ENCODE measurements at regions not wholly inside any gene's neighbourhood (a gene's known extent, or its start where the extent isn't known, plus 50 kb on each side); places are given as distances from the start of the nearest gene placed in this dataset.

DNA sequence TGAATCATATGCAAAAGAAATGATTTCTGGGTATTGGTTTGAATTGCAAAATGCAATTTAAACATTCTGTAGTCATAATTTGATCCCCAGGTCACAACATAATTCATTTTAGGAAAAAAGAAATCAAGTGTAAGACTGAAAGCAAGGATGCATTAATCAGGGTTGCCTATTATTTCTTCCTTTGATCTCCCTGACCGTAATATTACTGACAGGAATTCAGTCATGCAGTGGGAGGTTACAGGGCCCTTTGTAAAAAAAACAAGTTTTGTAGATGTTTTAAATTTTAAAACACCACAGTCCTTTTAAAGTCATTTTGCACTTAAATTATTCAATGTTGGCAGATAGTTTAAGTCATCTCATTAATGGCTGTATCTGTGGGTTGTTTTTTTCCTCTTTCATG is 263.0 kb upstream of the NCAM2 start:
- no TSS peak for BruUV-seq (replicated peaks)
- intact Hi-C loops (cut with micrococcal nuclease), result no loop called here
- Histone ChIP-seq H3K27me3 (ENCODE audit: insufficient read depth, low read length) (no peaks in the 10 kb centered on the region), H4K20me1 (ENCODE audit: insufficient read depth) (no peaks in the 10 kb centered on the region), H3K9ac (ENCODE audit: low read length) (no peak overlapping the region), H3K9me3 (ENCODE audit: control insufficient read depth in 1 of 2, insufficient read depth in 1 of 2, low read depth in 1 of 2, low read length in 2 of 2) (peaks cover 20 to 40% of the 10 kb centered on the region in 2 experiments; a peak in 3 of 4 replicates), H3K9me2 (ENCODE audit: insufficient read depth) (no peaks in the 10 kb centered on the region), H3K36me3 (ENCODE audit: control insufficient read depth in 1 of 2, insufficient read depth in 2 of 2, low read length in 2 of 2) (no peaks in the 10 kb centered on the region), H3K27ac (ENCODE audit: low read depth, low read length) (no peak overlapping the region), H3K4me3 (replicated peaks in 1 of 2; ENCODE audit: low read depth in 1 of 2, low read length in 2 of 2) (no peak overlapping the region), H3K4me1 (ENCODE audit: control insufficient read depth in 1 of 2, insufficient read depth in 2 of 2, low read length in 2 of 2) (no peaks in the 10 kb centered on the region), H3K79me2 (ENCODE audit: insufficient read depth, low read length) (no peaks in the 10 kb centered on the region), H3K4me2 (ENCODE audit: low read length) (no peak overlapping the region), H2AFZ (ENCODE audit: low read depth, low read length, poor library complexity, severe bottlenecking) (no peak overlapping the region)
- ATAC-seq (no peak), DNase-seq (ENCODE audit: low read depth, low spot score) (no peak)
- TF ChIP-seq, protein P1, sequence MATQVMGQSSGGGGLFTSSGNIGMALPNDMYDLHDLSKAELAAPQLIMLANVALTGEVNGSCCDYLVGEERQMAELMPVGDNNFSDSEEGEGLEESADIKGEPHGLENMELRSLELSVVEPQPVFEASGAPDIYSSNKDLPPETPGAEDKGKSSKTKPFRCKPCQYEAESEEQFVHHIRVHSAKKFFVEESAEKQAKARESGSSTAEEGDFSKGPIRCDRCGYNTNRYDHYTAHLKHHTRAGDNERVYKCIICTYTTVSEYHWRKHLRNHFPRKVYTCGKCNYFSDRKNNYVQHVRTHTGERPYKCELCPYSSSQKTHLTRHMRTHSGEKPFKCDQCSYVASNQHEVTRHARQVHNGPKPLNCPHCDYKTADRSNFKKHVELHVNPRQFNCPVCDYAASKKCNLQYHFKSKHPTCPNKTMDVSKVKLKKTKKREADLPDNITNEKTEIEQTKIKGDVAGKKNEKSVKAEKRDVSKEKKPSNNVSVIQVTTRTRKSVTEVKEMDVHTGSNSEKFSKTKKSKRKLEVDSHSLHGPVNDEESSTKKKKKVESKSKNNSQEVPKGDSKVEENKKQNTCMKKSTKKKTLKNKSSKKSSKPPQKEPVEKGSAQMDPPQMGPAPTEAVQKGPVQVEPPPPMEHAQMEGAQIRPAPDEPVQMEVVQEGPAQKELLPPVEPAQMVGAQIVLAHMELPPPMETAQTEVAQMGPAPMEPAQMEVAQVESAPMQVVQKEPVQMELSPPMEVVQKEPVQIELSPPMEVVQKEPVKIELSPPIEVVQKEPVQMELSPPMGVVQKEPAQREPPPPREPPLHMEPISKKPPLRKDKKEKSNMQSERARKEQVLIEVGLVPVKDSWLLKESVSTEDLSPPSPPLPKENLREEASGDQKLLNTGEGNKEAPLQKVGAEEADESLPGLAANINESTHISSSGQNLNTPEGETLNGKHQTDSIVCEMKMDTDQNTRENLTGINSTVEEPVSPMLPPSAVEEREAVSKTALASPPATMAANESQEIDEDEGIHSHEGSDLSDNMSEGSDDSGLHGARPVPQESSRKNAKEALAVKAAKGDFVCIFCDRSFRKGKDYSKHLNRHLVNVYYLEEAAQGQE (IDR thresholded peaks at IDR 0.05; ENCODE audit: low read depth), result no peak
- TF ChIP-seq ZFX (IDR thresholded peaks at IDR 0.05), result no peak
- POLR2A ChIA-PET, result no interaction called here
- RAD21 ChIA-PET (ENCODE audit: low non-redundant PET in 1 of 2, low total read pairs in 2 of 2, uncharacterized antibody in 2 of 2, unreplicated experiment in 2 of 2), result no interaction called here
- CTCF ChIA-PET, result no interaction called here

DNA sequence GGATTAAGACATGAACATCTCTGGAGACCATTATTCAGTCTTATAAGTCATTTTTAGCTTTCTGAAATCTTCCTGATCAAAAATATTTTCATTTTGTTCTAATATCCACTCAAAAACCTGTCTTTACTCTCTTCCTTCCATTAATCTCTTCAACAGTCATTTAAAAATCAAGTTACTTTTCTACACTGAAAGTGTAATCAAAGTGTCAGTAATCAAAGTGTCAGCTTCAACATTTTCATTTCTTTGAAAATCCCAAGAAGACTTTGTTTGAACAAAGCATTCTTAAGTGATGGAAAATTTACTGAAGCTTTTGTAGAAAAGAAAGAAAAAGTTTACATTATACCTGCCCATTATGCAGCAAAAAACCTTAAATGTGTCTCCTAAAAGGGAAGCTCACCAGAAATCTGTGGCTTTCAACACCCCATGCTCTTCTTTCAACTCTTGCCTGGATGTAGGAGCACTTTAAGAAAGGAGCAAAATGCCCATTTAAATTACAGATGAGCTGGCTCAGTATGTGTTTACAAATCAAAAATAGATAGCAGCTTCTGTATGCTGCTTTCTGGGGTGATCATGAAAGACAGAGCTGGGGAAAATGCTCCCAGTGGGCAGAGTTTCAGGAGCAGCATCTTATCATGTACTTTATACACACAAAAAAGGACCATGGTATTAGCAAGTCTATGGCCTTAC is 260.8 kb upstream of the NCAM2 start:
- no peak overlapping the region for H3K9ac ChIP-seq (ENCODE audit: low read length)
- peaks cover 21 to 39% of the 10 kb centered on the region in 2 experiments; a peak in 3 of 4 replicates for H3K9me3 ChIP-seq (ENCODE audit: control insufficient read depth in 1 of 2, insufficient read depth in 1 of 2, low read depth in 1 of 2, low read length in 2 of 2)
- H3K4me2 ChIP-seq (ENCODE audit: low read length), result no peak overlapping the region
- no peaks in the 10 kb centered on the region for H3K9me2 ChIP-seq (ENCODE audit: insufficient read depth)
- no peaks in the 10 kb centered on the region for H3K79me2 ChIP-seq (ENCODE audit: insufficient read depth, low read length)
- H3K27ac ChIP-seq (ENCODE audit: low read depth, low read length), result no peak overlapping the region
- DNase-seq (ENCODE audit: low read depth, low spot score), result no peak
- intact Hi-C loops (cut with micrococcal nuclease), result no loop called here
- H3K27me3 ChIP-seq (ENCODE audit: insufficient read depth, low read length), result no peaks in the 10 kb centered on the region
- H4K20me1 ChIP-seq (ENCODE audit: insufficient read depth), result no peaks in the 10 kb centered on the region
- H3K36me3 ChIP-seq (ENCODE audit: control insufficient read depth in 1 of 2, insufficient read depth in 2 of 2, low read length in 2 of 2), result no peaks in the 10 kb centered on the region
- no peaks in the 10 kb centered on the region for H3K4me1 ChIP-seq (ENCODE audit: control insufficient read depth in 1 of 2, insufficient read depth in 2 of 2, low read length in 2 of 2)
- no TSS peak for BruUV-seq (replicated peaks)
- no peak for ATAC-seq
- POLR2A ChIA-PET, result no interaction called here
- H2AFZ ChIP-seq (ENCODE audit: low read depth, low read length, poor library complexity, severe bottlenecking), result no peak overlapping the region
- CTCF ChIA-PET, result no interaction called here
- RAD21 ChIA-PET (ENCODE audit: low non-redundant PET in 1 of 2, low total read pairs in 2 of 2, uncharacterized antibody in 2 of 2, unreplicated experiment in 2 of 2), result no interaction called here
- H3K4me3 ChIP-seq (replicated peaks in 1 of 2; ENCODE audit: low read depth in 1 of 2, low read length in 2 of 2), result no peak overlapping the region
- TF ChIP-seq, protein P1 (IDR thresholded peaks at IDR 0.05; ENCODE audit: low read depth), result no peak
- TF ChIP-seq JUND (IDR thresholded peaks at IDR 0.05) (no peak), POLR2AphosphoS5 (IDR thresholded peaks at IDR 0.05; ENCODE audit: low read depth, low read length) (no peak), CEBPB (IDR thresholded peaks at IDR 0.05; ENCODE audit: low read depth) (no peak), ZFX (IDR thresholded peaks at IDR 0.05) (no peak)

All from HCT116 (cell line).